PC-3 (cell line): ENCODE measurements at regions not wholly inside any gene's neighbourhood (a gene's known extent, or its start where the extent isn't known, plus 50 kb on each side); places are given as distances from the start of the nearest gene placed in this dataset.

Source experiments
- CTCF ChIP-seq: fragments of 300-600 bp; sonication (generic); conservative IDR thresholded peaks from 2 replicates; pipeline ENCODE4 v1.5.1; 2017; ENCODE audit warnings: antibody characterized with exemption, low read depth, mild to moderate bottlenecking, low read length
- EZH2 ChIP-seq: fragments of 300-600 bp; sonication (generic); IDR thresholded peaks from one replicate; pipeline ENCODE4 v1.6.1; 2017; ENCODE audit warnings: antibody characterized with exemption, mild to moderate bottlenecking, low read length; ENCODE audit not compliant: unreplicated experiment

GRCh38 chr10:81216949-81217348, 658.0 kb upstream of the NRG3 start:
- TF ChIP-seq EZH2: no peak
- TF ChIP-seq CTCF: no peak
